Keratinocyte (primary cell): ENCODE measurements at regions not wholly inside any gene's neighbourhood (a gene's known extent, or its start where the extent isn't known, plus 50 kb on each side); places are given as distances from the start of the nearest gene placed in this dataset.
A peak's percentile ranks its signal among the peaks of the same experiment; 100 is the strongest.

Source experiments
- DNase-seq: peaks from one replicate; pipeline ENCODE4 v3.0.0-alpha.2; 2011; ENCODE audit warnings: low read depth, missing footprints, low spot score
- FAIRE-seq: peaks from 2 replicates; lab custom pipeline; 2011; peaks lifted over from hg19 to GRCh38; lab: Jason Lieb, UNC
- H2AFZ ChIP-seq: 2 replicates; pipeline ENCODE4 v1.6.0; 2012; ENCODE audit warnings: low read length, control low read depth, inconsistent platforms; ENCODE audit not compliant: control insufficient read depth
- H3K27ac ChIP-seq: 2 replicates; pipeline ENCODE4 v1.5.1; 2011; ENCODE audit warnings: low read length; ENCODE audit not compliant: control insufficient read depth, insufficient read depth
- H3K27me3 ChIP-seq: 3 replicates; pipeline ENCODE4 v1.6.0; 2011; ENCODE audit warnings: low read length; ENCODE audit not compliant: control insufficient read depth, insufficient read depth; ENCODE audit errors: extremely low read depth
- H3K36me3 ChIP-seq, 2 experiments: 2 replicates in 1 of 2; 3 replicates in 1 of 2; pipeline ENCODE4 v1.5.1; 2011; ENCODE audit warnings: low read length in 2 of 2, mild to moderate bottlenecking in 1 of 2; ENCODE audit not compliant: control insufficient read depth in 2 of 2, insufficient read depth in 2 of 2; ENCODE audit errors: extremely low read depth in 1 of 2
- H3K4me1 ChIP-seq: 3 replicates; pipeline ENCODE4 v1.5.1; 2011; ENCODE audit warnings: low read length; ENCODE audit not compliant: control insufficient read depth, insufficient read depth; ENCODE audit errors: extremely low read depth
- H3K4me2 ChIP-seq: 3 replicates; pipeline ENCODE4 v1.6.0; 2011; ENCODE audit warnings: low read depth, low read length; ENCODE audit not compliant: control insufficient read depth, insufficient read depth; ENCODE audit errors: extremely low read depth
- H3K4me3 ChIP-seq, 3 experiments: fragments of 200-600 bp in 1 of 3; sonication (generic) in 1 of 3; 2 replicates in 2 of 3; 3 replicates in 1 of 3; pipeline ENCODE4 v1.5.1; 2011 to 2016; ENCODE audit warnings: low read length in 3 of 3, mild to moderate bottlenecking in 3 of 3, control low read depth in 2 of 3, inconsistent platforms in 1 of 3, low read depth in 1 of 3, mixed read lengths in 1 of 3, mixed run types in 1 of 3, moderate library complexity in 1 of 3; ENCODE audit not compliant: control insufficient read depth in 2 of 3, insufficient read depth in 2 of 3; ENCODE audit errors: extremely low read depth in 1 of 3
- H3K79me2 ChIP-seq: 2 replicates; pipeline ENCODE4 v1.6.0; 2012; ENCODE audit warnings: low read length; ENCODE audit not compliant: control insufficient read depth, insufficient read depth
- H3K9ac ChIP-seq: 3 replicates; pipeline ENCODE4 v1.6.0; 2011; ENCODE audit warnings: low read length; ENCODE audit not compliant: control insufficient read depth, insufficient read depth; ENCODE audit errors: extremely low read depth
- H3K9me1 ChIP-seq: 3 replicates; pipeline ENCODE4 v1.6.0; 2011; ENCODE audit warnings: low read length; ENCODE audit not compliant: control insufficient read depth, insufficient read depth; ENCODE audit errors: extremely low read depth
- H3K9me3 ChIP-seq: 2 replicates; pipeline ENCODE4 v1.5.1; 2012; ENCODE audit warnings: low read depth, low read length; ENCODE audit not compliant: control insufficient read depth
- H4K20me1 ChIP-seq: 3 replicates; pipeline ENCODE4 v1.6.0; 2011; ENCODE audit warnings: low read length; ENCODE audit not compliant: control insufficient read depth, insufficient read depth; ENCODE audit errors: extremely low read depth
- CTCF ChIP-seq, 3 experiments: IDR thresholded peaks in 1 of 3; conservative IDR thresholded peaks in 1 of 3; optimal IDR thresholded peaks in 1 of 3; 2 replicates in 2 of 3; 3 replicates in 1 of 3; pipeline versions ENCODE3 to v1.5.1; 2011; ENCODE audit warnings: low read length in 3 of 3, mild to moderate bottlenecking in 3 of 3, moderate library complexity in 2 of 3, control low read depth in 1 of 3, inconsistent platforms in 1 of 3; ENCODE audit not compliant: insufficient read depth in 2 of 3; ENCODE audit errors: extremely low read depth in 1 of 3
- EZH2 ChIP-seq: IDR thresholded peaks from one replicate; pipeline ENCODE4 v1.6.1; 2012; ENCODE audit warnings: inconsistent platforms, mild to moderate bottlenecking, low read length, moderate library complexity
- dilution Hi-C: fragments of 300-500 bp; cut with MboI; formaldehyde crosslinking; loops from one replicate; pipeline ENCODE4 v1.7.0; 2020; ENCODE audit warnings: low sequenced_read_pairs; ENCODE audit not compliant: extremely low pct_ligation_motif_present

- Histone ChIP-seq H3K9me3 (no peaks in the 10 kb centered on the region), H3K4me3 (no peak overlapping the region), H3K9me1 (no peaks in the 10 kb centered on the region), H3K36me3 (no peaks in the 10 kb centered on the region), H4K20me1 (no peaks in the 10 kb centered on the region), H3K4me1 (peaks cover 11% of the 10 kb centered on the region), H3K27me3 (peaks cover 43% of the 10 kb centered on the region), H3K4me2 (peak overlapping the region; percentile 38), H3K79me2 (no peaks in the 10 kb centered on the region), H3K9ac (no peak overlapping the region), H2AFZ (no peak overlapping the region), H3K27ac (no peak overlapping the region)
- TF ChIP-seq EZH2 (peak; percentile 35), CTCF (optimal IDR thresholded peaks at IDR 0.05 in 1 of 3, IDR thresholded peaks at IDR 0.05 in 1 of 3, conservative IDR thresholded peaks at IDR 0.05 in 1 of 3; ENCODE audit: extremely low read depth in 1 of 3, insufficient read depth in 2 of 3, low read length in 3 of 3) (no peak)
- FAIRE-seq: peak; percentile 56
- no peak for DNase-seq
- dilution Hi-C loops: no loop called here
Measured at GRCh38 chr15:60115579-60116380, 111.7 kb downstream of the FOXB1 start.

- Histone ChIP-seq H3K9me3 (no peaks in the 10 kb centered on the region), H3K36me3 (no peaks in the 10 kb centered on the region), H3K4me3 (no peak overlapping the region), H3K79me2 (no peaks in the 10 kb centered on the region), H3K27ac (no peak overlapping the region), H3K27me3 (peaks cover 43% of the 10 kb centered on the region), H3K4me1 (peaks cover 11% of the 10 kb centered on the region), H3K9ac (no peak overlapping the region), H3K9me1 (no peaks in the 10 kb centered on the region), H2AFZ (no peak overlapping the region), H3K4me2 (no peak overlapping the region), H4K20me1 (no peaks in the 10 kb centered on the region)
- dilution Hi-C loops: no loop called here
- TF ChIP-seq EZH2: no peak
- no peak for TF ChIP-seq CTCF (optimal IDR thresholded peaks at IDR 0.05 in 1 of 3, IDR thresholded peaks at IDR 0.05 in 1 of 3, conservative IDR thresholded peaks at IDR 0.05 in 1 of 3; ENCODE audit: extremely low read depth in 1 of 3, insufficient read depth in 2 of 3, low read length in 3 of 3)
- DNase-seq (no peak), FAIRE-seq (no peak)
Measured at GRCh38 chr15:60116456-60117089, 112.5 kb downstream of the FOXB1 start.
